Medulla oblongata (tissue), 1 donor: ENCODE measurements at regions not wholly inside any gene's neighbourhood (a gene's known extent, or its start where the extent isn't known, plus 50 kb on each side); places are given as distances from the start of the nearest gene placed in this dataset.

Experiments
- DNase-seq: peaks from one replicate; pipeline ENCODE4 v3.0.0-alpha.2; 2015; ENCODE audit errors: extremely low spot score

GRCh38 chr7:124423863-124424262, 341.7 kb downstream of the GPR37 start:
- no peak for DNase-seq

GRCh38 chr7:124422081-124422480, 343.5 kb downstream of the GPR37 start:
- no peak for DNase-seq

GRCh38 chr7:124420367-124420766, 345.2 kb downstream of the GPR37 start:
- no peak for DNase-seq

GRCh38 chr7:124413029-124413428, 352.6 kb downstream of the GPR37 start:
- no peak for DNase-seq

- no peak for DNase-seq
Measured at GRCh38 chr7:124412531-124412930, 353.1 kb downstream of the GPR37 start.

GRCh38 chr7:124411796-124412195, 353.8 kb downstream of the GPR37 start:
- peak; percentile 10 for DNase-seq

- no peak for DNase-seq
Measured at GRCh38 chr7:124403587-124403986, 362.0 kb downstream of the GPR37 start.

- DNase-seq, result no peak
Measured at GRCh38 chr7:124403112-124403511, 362.5 kb downstream of the GPR37 start.

GRCh38 chr7:124399941-124400340, 365.7 kb downstream of the GPR37 start:
- DNase-seq, result no peak

- no peak for DNase-seq
Measured at GRCh38 chr7:124398937-124399552, 366.2 kb upstream of the TMEM229A start.

- DNase-seq, result no peak
Measured at GRCh38 chr7:124397134-124397533, 364.3 kb upstream of the TMEM229A start.

GRCh38 chr7:124390301-124390700, 357.4 kb upstream of the TMEM229A start:
- peak; percentile 72 for DNase-seq

GRCh38 chr7:124388751-124389150, 355.9 kb upstream of the TMEM229A start:
- DNase-seq, result no peak

GRCh38 chr7:124387056-124387455, 354.2 kb upstream of the TMEM229A start:
- peak; percentile 29 for DNase-seq

- DNase-seq, result no peak
Measured at GRCh38 chr7:124379296-124379695, 346.4 kb upstream of the TMEM229A start.

- DNase-seq, result no peak
Measured at GRCh38 chr7:124376111-124376510, 343.2 kb upstream of the TMEM229A start.

GRCh38 chr7:124375391-124375790, 342.5 kb upstream of the TMEM229A start:
- no peak for DNase-seq

- DNase-seq, result no peak
Measured at GRCh38 chr7:124369310-124369709, 336.4 kb upstream of the TMEM229A start.

GRCh38 chr7:124366118-124366517, 333.3 kb upstream of the TMEM229A start:
- DNase-seq, result no peak

- DNase-seq, result no peak
Measured at GRCh38 chr7:124364283-124364682, 331.4 kb upstream of the TMEM229A start.

GRCh38 chr7:124354201-124354600, 321.3 kb upstream of the TMEM229A start:
- DNase-seq, result no peak

- DNase-seq, result no peak
Measured at GRCh38 chr7:124351950-124352349, 319.1 kb upstream of the TMEM229A start.

GRCh38 chr7:124349443-124349842, 316.6 kb upstream of the TMEM229A start:
- no peak for DNase-seq

GRCh38 chr7:124338861-124339260, 306.0 kb upstream of the TMEM229A start:
- no peak for DNase-seq
